ENCODE measurements at regions not wholly inside any gene's neighbourhood (a gene's known extent, or its start where the extent isn't known, plus 50 kb on each side); places are given as distances from the start of the nearest gene placed in this dataset.

GRCh38 chr9:97186493-97186892, 121.0 kb upstream of the CCDC180 start:
- no peak for TF ChIP-seq CTCF (tag by site-specific recombination; IDR thresholded peaks at IDR 0.05)
- TF ChIP-seq, protein P1, sequence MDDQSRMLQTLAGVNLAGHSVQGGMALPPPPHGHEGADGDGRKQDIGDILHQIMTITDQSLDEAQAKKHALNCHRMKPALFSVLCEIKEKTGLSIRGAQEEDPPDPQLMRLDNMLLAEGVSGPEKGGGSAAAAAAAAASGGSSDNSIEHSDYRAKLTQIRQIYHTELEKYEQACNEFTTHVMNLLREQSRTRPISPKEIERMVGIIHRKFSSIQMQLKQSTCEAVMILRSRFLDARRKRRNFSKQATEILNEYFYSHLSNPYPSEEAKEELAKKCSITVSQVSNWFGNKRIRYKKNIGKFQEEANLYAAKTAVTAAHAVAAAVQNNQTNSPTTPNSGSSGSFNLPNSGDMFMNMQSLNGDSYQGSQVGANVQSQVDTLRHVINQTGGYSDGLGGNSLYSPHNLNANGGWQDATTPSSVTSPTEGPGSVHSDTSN (CRISPR knock-in tag; IDR thresholded peaks at IDR 0.05): no peak
